HL-60/S4 treated with phorbol 12-myristate 13-acetate at 8.2 ng/mL for 4 days and 3 days (cell line): ENCODE measurements at regions not wholly inside any gene's neighbourhood (a gene's known extent, or its start where the extent isn't known, plus 50 kb on each side); places are given as distances from the start of the nearest gene placed in this dataset.

Experiments
- in situ Hi-C: fragments of 300-500 bp; cut with MboI; formaldehyde crosslinking; loops from 2 replicates; pipeline ENCODE4 v1.15.0; 2022; ENCODE audit warnings: low sequenced_read_pairs

GRCh38 chr2:174670446-174670845 is 72.8 kb upstream of the WIPF1 start:
- in situ Hi-C loops: no loop called here

DNA sequence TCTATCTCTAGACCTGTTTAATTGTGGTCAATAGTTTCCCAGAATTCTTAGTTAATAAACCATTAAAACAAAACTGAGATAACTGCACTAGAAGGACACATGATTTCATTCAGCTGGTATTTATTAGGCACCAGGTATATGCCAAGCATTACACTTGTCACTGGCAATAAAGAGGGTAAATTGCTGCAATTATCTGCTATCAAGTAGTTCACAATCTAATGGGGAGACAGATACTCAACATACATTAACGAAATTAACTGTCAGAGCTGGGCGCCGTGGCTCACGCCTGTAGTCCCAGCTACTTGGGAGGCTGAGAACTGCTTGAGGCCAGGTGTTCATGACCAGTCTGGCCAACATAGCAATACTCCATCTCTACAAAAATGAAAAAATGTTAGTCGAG is 71.7 kb upstream of the WIPF1 start:
- in situ Hi-C loops: no loop called here

GRCh38 chr2:174668075-174668474 is 70.5 kb upstream of the WIPF1 start:
- in situ Hi-C loops: no loop called here

DNA sequence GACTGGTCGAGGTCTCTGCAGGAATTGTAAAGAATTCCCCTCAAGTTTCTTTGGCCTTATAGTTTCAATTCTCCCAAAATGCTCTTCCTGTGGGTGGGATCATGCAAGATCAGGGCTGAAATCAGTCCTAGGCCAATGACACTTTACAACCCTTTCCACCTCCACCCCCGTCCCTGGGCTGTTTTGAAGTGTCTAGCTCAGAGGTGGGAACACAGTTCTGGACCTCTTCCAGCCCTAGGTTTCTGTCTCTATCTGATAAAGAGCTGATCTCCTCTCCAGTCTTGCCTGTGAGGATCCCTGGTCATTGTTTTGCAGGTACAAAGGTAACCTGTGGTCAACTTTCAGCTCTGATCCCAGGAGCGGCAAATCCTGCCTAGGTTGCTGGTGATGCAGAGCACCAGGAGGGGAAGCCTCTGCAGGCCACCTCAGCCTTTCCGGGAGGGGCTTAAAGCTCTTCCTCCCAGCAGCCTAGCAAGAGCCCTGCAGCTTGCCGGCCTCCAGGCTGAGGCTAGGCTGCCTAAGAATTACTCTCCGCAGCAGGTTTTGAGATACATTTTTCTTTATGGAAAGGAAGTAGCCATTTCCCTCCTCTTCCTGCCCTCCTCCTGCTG is 69.8 kb upstream of the WIPF1 start:
- in situ Hi-C loops: no loop called here

- in situ Hi-C loops: no loop called here
These were observed 69.2 kb upstream of the WIPF1 start for GRCh38 chr2:174666845-174667244.

DNA sequence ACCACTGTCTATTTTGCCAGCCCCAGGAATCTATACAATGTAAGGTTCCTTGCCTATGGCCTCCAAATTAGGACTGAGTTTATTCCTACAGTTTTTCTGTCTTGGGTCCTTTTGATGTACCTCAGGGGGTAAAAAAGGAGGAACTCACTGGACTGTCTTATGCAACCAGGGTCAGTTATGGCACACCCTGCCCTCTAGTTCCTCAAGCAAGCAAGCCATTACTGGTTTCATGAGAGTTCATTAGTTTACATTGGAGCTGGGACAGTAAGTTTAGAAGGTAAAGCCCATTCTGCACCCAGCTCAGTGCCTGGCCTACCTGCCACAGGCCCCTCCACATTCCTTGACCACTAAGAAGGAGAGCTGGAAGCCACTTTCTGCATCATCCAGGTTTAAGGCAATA is 68.7 kb upstream of the WIPF1 start:
- in situ Hi-C loops: no loop called here

DNA sequence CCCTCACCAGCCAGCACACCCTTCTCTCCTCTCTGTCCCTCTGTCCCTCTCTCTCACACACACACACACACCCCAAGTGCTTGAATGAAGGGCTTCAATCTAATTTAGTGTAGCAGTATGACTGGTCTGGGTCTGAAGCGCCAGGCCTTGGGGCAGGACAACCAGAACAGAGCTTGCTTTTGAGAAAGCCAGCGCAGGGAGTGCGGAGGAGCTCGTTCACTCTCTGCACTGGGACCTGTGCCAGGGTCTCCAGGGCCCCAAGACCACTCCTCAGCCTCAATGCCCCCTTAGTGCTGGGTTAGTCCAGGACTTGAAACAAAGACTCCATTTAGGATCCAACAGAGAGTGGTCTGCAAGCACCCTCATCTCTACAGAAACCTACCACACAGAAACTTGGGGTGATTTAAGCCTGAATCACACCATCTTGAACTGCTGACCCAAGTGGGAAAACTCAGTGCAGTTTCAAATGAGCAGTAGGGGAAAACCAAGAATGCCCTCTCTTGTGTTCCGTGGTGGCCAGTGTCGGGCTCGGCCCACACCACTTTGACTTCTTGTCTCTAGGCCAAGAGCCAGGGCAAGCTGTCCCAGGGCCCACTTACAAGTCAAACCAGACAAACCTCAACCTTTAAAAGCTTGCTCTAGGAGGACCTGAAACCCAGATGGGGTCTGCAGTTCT is 66.6 kb upstream of the WIPF1 start:
- in situ Hi-C loops: no loop called here

GRCh38 chr2:174663550-174663949 is 65.9 kb upstream of the WIPF1 start:
- in situ Hi-C loops: no loop called here

DNA sequence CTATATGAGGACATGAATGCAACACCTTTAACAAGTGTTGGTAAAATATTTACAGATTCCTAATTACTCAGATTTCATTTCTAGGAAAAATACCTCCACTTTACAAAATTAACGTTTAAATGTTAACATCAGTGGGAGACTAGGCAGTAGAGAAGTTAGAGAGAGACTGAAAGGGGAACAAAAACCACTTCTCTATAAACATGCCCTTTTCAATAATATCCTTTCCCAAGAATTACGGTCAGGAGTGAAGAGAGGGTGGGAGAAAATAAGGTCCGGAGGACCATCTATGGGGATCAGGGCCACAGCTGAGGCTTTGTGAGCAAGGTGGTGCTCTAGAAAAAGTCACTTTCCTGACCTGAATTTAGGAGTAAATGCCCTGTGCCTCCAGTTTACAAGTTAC is 65.3 kb upstream of the WIPF1 start:
- in situ Hi-C loops: no loop called here

- in situ Hi-C loops: no loop called here
These were observed 64.9 kb upstream of the WIPF1 start for GRCh38 chr2:174662459-174662858.

- in situ Hi-C loops: no loop called here
These were observed 63.5 kb upstream of the WIPF1 start for GRCh38 chr2:174660984-174661675.

DNA sequence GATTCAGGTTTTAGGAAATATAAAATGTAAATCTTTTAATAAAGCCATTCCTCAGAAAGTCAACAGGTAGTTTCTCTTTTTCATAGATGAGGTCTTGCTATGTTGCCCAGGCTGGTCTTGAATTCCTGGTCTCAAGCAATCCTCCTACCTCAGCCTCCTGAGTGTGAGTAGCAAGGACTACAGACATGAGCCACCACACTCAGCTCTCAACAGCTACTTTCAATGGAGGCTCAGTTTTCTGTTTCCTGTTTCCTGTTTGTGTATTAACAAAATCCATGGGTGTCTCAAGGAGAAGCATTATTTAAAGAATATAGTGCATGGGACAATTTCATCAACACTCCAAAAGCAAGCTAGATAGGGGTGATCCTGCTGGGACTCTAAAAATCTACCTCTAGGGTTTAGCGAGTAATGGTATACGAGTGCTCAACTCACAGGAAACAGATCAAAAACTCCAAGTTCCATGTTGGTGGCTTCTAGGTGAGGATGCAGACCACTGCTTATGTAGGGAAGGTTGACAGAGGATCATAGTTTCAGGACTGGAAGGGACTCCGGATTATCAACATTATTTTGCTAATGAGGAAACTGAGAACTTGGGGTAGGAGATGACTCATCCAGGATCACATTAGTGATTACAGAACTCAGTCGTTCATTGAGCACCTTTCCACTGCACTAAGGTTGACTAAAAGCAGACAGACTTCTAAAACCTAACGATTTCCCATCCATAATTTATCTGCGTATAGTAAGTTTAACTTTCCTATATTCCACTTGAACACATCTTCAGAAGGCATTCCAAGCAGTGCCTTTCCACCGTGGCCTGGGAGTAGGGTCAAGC is 61.7 kb upstream of the WIPF1 start:
- in situ Hi-C loops: no loop called here

- in situ Hi-C loops: no loop called here
These were observed 59.1 kb upstream of the WIPF1 start for GRCh38 chr2:174656676-174657176.

DNA sequence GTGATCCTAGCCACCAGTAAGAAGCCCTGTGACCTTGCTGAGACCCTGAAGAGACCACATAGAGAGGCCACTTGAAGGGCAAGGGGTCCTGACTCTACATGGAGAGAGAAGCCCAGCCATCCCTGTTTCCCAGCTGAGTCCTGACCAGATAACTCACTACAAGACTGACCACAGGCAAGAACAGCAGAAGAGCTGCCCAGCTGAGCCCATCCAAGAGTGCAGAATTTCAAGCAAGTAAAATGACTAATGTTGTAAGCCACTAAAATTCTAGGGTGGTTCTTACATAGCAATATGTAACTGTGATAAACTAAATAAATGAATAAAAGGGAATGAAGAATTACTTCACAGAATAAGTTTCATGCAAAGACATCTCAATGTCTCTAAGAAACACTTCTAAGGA is 58.4 kb upstream of the WIPF1 start:
- in situ Hi-C loops: no loop called here

GRCh38 chr2:174654419-174654941 is 56.9 kb upstream of the WIPF1 start:
- in situ Hi-C loops: no loop called here

DNA sequence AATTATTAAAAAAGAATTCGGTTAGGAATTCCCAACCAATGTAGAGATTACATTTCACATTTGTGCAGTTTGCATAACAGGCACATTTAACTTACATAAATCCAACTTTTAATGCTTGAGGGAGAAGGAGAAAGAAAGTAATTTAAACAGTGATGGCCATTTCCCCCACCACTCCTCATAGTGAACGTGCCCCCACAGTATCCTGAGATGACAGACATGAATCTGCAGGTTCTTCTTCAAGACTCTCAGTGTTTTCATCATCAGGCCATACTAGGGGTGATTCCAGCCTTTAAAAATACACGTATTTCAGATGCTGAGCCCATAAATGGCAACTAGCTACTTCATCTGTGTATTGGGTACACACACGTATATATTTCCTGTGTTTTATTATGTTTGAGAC is 51.3 kb upstream of the WIPF1 start:
- in situ Hi-C loops: no loop called here
